Mesodermal cell (in vitro differentiated cells): ENCODE measurements at regions not wholly inside any gene's neighbourhood (a gene's known extent, or its start where the extent isn't known, plus 50 kb on each side); places are given as distances from the start of the nearest gene placed in this dataset.

Experiments
- H3K27ac ChIP-seq: 2 replicates; pipeline ENCODE4 v1.7.0; 2013; ENCODE audit warnings: mild to moderate bottlenecking, low read depth, low read length, moderate library complexity; ENCODE audit not compliant: severe bottlenecking
- H3K36me3 ChIP-seq: 2 replicates; pipeline ENCODE4 v1.7.1; 2013; ENCODE audit warnings: mild to moderate bottlenecking, low read length, moderate library complexity; ENCODE audit not compliant: control insufficient read depth, insufficient read depth
- H3K4me1 ChIP-seq: one replicate; pipeline ENCODE4 v1.7.1; 2013; ENCODE audit warnings: mild to moderate bottlenecking, low read length; ENCODE audit not compliant: insufficient read depth, control insufficient read depth, poor library complexity, severe bottlenecking
- H3K4me3 ChIP-seq: 2 replicates; pipeline ENCODE4 v1.7.0; 2013; ENCODE audit warnings: low read length, control low read depth, mild to moderate bottlenecking; ENCODE audit not compliant: insufficient read depth, poor library complexity, severe bottlenecking; ENCODE audit errors: extremely low read depth
- H3K9me3 ChIP-seq: 2 replicates; pipeline ENCODE4 v1.7.1; 2013; ENCODE audit warnings: mild to moderate bottlenecking, low read length, moderate library complexity; ENCODE audit not compliant: control insufficient read depth
- WGBS, 2 experiments: methylation state at CpG; one replicate each; pipeline ENCODE4 v1.1.5; 2013; ENCODE audit warnings: missing lambda C conversion rate in 2 of 2; ENCODE audit not compliant: insufficient coverage in 2 of 2; 5-methylcytosine and 5-hydroxymethylcytosine counted together

DNA sequence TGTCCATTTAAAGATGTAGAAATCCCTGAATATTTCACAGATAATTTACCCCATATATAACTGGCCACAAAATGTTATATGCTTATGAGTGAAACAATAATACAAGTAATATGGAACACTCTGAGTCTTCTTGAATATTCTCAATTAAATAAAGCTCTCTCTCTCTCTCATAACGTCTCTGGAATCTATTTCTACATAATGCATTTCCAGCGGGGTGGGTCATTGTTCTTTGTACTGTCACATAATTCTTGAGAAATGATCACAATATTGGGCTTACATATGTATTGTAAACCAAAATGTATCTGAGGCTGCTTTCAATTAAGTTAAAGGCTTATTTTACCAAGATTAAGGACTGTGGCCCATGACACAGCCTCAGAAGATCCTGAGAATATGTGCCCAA lies 596.3 kb downstream of the FAT4 start:
- Histone ChIP-seq H3K27ac (no peak overlapping the region), H3K36me3 (no peaks in the 10 kb centered on the region), H3K4me1 (no peaks in the 10 kb centered on the region), H3K4me3 (no peak overlapping the region), H3K9me3 (no peaks in the 10 kb centered on the region)
- no CpG with 5 or more reads among the region's 2 CpGs for WGBS, 2 experiments

DNA sequence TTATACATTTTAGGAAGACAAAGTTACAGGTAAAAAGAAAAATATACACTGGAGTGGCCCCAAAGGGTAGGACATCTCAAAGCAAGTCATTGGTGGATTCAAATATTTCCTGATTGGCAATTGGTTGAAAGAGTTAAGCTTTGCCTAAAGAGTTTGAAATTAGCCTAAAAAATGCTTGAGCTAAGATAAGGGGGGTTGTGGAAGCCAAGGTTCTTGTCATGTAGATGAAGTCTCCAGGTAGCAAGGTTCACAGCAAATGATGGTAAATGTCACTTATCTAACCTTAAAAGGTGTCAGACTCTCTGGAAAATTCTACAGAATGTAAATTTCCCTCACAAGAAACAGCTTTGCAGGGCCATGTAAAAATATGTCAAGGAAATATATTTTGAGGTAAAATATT lies 596.7 kb downstream of the FAT4 start:
- H3K4me1 ChIP-seq, result no peaks in the 10 kb centered on the region
- H3K9me3 ChIP-seq, result no peaks in the 10 kb centered on the region
- no peak overlapping the region for H3K4me3 ChIP-seq
- no peak overlapping the region for H3K27ac ChIP-seq
- H3K36me3 ChIP-seq, result no peaks in the 10 kb centered on the region

DNA sequence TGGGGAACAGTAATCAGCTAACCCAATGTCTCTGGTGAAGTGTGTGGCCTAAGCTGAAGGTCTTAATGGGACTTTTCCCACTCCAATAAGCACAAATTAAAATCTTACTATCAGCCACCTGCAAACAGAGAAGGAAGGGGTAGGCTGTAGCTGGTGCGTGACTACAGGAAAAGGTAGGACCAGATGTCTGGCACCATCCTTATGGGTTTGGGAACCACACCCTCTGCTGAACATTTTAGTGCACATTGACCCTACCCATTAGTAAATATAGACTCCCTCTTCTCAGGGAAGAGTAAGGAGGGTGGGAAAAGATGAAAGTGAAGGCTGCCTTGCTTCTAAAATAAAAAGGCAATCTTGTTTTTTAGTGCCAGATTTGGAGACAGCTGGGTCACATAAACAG lies 602.8 kb downstream of the FAT4 start:
- Histone ChIP-seq H3K4me3 (no peak overlapping the region), H3K4me1 (no peaks in the 10 kb centered on the region), H3K9me3 (no peaks in the 10 kb centered on the region), H3K27ac (no peak overlapping the region), H3K36me3 (no peaks in the 10 kb centered on the region)
- WGBS, 2 experiments, result no CpG with 5 or more reads among the region's 1 CpG

DNA sequence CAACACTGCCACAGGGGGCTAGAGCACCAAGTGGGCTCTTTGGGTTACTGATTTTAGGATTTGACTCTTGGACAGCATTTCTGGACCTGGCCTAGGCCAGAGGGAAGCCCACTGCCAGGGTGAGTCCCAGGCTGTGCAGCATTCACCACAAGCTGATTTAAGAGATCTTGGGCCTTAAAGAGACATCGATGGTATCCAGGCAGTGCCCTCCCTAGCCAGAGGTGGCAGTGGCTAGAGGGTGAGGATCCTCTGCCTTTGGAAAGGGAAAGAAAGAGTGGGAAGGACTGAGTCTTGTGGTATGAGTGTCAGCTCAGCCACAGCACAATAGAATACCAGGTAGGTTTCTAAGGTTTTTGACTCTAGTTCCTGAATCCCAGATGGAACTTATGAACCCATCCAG lies 613.9 kb downstream of the FAT4 start:
- 88% methylated on average over 1 of the region's 1 CpG; no CpG with 5 or more reads in 1 of the 2 experiments for WGBS, 2 experiments
- H3K4me1 ChIP-seq, result no peaks in the 10 kb centered on the region
- no peak overlapping the region for H3K4me3 ChIP-seq
- no peaks in the 10 kb centered on the region for H3K9me3 ChIP-seq
- no peaks in the 10 kb centered on the region for H3K36me3 ChIP-seq
- H3K27ac ChIP-seq, result no peak overlapping the region

DNA sequence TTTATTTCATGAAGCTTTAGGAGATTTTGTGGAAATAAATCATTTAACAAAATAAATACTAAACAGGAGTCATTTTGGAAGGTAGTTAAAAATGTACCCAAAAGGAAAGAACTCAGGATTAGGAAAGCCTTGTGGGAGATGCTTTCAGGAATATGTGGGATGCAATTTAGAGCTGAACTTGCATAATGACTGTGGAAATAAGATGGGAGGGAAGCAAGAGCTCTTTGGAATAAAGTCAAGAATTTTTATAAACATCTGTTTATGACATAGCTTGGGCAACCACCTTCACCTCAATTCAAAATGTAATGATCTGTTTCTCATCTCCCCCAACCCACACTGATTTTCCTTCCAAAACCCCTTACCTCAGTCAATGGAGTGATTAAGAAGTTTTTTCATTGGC lies 623.8 kb downstream of the FAT4 start:
- Histone ChIP-seq H3K4me3 (no peak overlapping the region), H3K27ac (no peak overlapping the region), H3K9me3 (no peaks in the 10 kb centered on the region), H3K4me1 (no peaks in the 10 kb centered on the region), H3K36me3 (no peaks in the 10 kb centered on the region)

DNA sequence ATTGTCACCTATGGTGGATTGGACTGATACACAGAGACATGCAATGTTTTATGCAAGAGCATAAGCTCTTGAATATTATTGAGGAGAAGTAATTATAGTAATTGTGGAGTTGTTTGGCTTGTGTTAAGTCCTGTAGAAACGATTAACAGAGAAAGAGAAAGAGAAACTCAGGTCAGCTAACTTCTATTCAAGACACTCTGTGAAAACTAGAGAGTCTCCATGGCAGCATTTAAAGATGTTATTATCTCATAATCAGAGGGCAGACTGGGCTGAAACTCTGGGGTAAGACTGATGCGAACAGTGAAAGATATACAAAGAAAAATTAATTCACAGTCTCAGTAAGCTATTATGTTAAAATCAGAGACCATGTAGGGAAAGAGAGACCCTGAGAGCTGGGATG lies 625.7 kb downstream of the FAT4 start:
- H3K36me3 ChIP-seq, result no peaks in the 10 kb centered on the region
- no CpG with 5 or more reads among the region's 2 CpGs for WGBS, 2 experiments
- H3K27ac ChIP-seq, result no peak overlapping the region
- no peak overlapping the region for H3K4me3 ChIP-seq
- H3K4me1 ChIP-seq, result no peaks in the 10 kb centered on the region
- H3K9me3 ChIP-seq, result no peaks in the 10 kb centered on the region

DNA sequence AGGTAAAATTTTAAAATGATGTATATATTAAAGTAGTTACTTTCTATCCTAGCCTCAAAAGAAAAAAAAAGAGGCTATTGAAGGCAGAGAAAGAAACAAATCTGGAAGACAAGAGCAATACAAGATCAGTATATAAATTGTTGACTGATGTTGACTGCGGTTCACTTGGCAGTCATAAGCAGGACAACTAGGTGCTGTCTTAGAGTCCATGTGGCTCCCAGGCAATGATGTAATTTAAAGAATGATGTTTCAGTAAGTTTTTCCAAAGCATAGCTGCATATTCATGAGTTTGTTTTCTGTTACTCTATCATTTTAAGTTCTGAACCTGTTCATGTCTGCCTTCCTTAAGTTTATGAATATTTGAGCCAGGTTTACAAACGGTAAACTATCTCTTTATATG lies 630.2 kb downstream of the FAT4 start:
- H3K4me3 ChIP-seq, result no peak overlapping the region
- WGBS, 2 experiments, result no CpG with 5 or more reads among the region's 2 CpGs
- no peaks in the 10 kb centered on the region for H3K4me1 ChIP-seq
- H3K36me3 ChIP-seq, result no peaks in the 10 kb centered on the region
- H3K27ac ChIP-seq, result no peak overlapping the region
- no peaks in the 10 kb centered on the region for H3K9me3 ChIP-seq

DNA sequence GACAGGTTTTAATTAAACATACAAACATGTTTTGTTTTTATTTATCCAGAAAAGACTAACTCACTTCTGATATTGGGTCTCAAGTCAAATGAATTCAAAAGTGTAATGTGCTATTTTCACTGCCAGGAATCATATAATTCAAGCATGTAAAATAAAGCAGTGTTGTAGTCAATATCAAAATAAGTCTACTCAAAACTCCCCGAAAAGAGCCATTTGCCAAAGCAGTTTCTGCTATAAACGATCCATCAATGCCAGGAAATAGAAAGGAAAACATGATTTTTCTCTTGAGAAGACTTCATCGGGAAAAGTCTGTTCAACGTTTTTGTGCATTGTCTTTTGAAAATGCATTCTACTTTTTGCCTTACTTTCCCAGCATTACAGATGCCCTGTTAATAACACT lies 633.3 kb downstream of the FAT4 start:
- WGBS, 2 experiments, result 88 to 95% methylated on average over 4 of the region's 4 CpGs
- no peaks in the 10 kb centered on the region for H3K4me1 ChIP-seq
- no peaks in the 10 kb centered on the region for H3K36me3 ChIP-seq
- H3K9me3 ChIP-seq, result no peaks in the 10 kb centered on the region
- no peak overlapping the region for H3K27ac ChIP-seq
- H3K4me3 ChIP-seq, result no peak overlapping the region

DNA sequence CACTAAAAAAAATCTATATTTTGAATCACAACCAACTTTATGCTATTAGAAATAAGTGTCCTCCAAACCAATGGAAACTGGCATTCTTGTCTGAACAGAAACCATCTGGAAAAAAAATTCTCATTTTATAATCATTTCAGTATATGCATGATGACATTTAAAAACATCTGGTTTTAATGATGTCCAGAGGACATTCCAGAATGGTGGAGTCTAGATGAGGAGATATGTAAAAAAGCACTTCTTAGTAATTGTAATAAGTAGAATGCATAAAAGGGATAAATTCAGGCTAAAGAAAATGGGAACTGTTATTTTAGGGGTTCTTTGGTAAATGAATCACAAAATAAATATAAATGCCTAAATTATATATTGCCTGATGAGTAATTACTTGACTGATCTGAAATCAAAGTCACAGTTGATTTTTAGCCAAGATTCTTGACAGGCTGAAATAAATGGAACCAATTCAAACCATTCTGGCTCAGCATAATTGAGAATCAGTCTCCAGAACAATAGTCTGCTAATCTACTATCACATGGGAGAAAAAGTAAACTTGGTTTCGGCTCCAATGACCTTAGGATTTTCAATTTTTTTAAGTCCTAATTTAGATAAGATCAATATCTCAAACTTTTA lies 636.6 kb downstream of the FAT4 start:
- H3K4me3 ChIP-seq, result no peak overlapping the region
- no CpG with 5 or more reads among the region's 1 CpG for WGBS, 2 experiments
- no peaks in the 10 kb centered on the region for H3K36me3 ChIP-seq
- no peaks in the 10 kb centered on the region for H3K9me3 ChIP-seq
- no peaks in the 10 kb centered on the region for H3K4me1 ChIP-seq
- no peak overlapping the region for H3K27ac ChIP-seq

DNA sequence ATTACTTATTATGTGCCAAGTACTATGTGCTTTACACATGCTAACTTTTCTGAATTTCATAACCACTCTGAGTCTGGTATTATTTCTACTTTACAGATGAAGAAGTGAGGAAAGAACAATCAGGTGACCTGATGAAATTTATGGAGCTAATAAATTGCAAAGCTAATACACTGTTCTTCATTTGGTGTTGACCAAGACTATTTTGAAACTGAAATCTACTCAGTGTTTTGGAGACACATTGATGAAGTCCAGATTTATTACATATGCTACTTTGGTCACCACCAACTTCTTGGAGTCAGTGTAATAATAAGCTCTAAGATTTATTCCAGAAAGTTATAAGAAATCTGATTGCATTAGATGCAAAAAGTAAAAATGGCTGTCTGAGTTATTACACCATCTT lies 637.9 kb downstream of the FAT4 start:
- no peak overlapping the region for H3K4me3 ChIP-seq
- no peak overlapping the region for H3K27ac ChIP-seq
- no peaks in the 10 kb centered on the region for H3K9me3 ChIP-seq
- no peaks in the 10 kb centered on the region for H3K36me3 ChIP-seq
- no peaks in the 10 kb centered on the region for H3K4me1 ChIP-seq

DNA sequence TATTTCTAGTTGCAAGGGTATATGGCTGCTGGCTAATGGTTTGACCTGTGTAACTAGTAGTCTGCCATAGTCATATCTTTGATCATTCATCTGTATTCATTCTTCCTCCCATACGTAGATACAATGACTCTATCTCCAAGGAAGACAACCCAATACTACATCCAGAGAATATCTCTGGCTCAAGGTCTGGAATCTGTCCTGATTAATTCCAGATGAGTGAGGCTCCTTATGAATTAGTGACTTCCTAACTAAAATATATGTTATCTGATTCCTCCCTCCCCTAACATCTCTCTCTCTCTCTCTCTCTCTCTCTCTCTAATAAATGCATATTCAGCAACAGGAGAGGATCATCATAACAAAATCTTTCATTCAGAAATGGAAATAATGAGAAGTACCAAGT lies 641.5 kb downstream of the FAT4 start:
- Histone ChIP-seq H3K4me1 (no peaks in the 10 kb centered on the region), H3K4me3 (no peak overlapping the region), H3K27ac (no peak overlapping the region), H3K9me3 (no peaks in the 10 kb centered on the region), H3K36me3 (no peaks in the 10 kb centered on the region)
- no CpG with 5 or more reads among the region's 1 CpG for WGBS, 2 experiments

DNA sequence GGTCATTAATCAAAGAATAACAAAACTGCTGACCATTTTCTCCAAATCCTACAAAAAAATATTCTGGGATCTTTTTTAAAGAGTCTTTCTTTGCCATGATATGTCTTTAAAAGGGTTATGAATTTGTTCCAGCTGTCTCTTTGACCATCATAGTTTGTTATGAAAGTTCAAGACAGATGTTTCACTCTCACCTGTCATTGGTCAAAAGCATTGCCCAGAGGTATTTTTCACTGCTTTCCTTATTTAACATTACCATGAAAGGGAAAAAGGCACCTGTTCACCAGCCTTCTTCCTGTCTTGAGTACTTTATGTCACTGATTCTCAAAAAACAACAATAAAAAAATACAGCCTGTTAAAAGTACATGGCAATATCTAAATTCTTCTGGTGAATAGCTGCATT lies 643.8 kb downstream of the FAT4 start:
- Histone ChIP-seq H3K36me3 (no peaks in the 10 kb centered on the region), H3K4me3 (no peak overlapping the region), H3K4me1 (no peaks in the 10 kb centered on the region), H3K27ac (no peak overlapping the region), H3K9me3 (no peaks in the 10 kb centered on the region)
